ENCODE measurements at regions not wholly inside any gene's neighbourhood (a gene's known extent, or its start where the extent isn't known, plus 50 kb on each side); places are given as distances from the start of the nearest gene placed in this dataset.
"Not testable (repeated sequence)": the region's sequence is repeated elsewhere in the genome, so short reads cannot be mapped to it uniquely, and the experiment has no call there.

DNA sequence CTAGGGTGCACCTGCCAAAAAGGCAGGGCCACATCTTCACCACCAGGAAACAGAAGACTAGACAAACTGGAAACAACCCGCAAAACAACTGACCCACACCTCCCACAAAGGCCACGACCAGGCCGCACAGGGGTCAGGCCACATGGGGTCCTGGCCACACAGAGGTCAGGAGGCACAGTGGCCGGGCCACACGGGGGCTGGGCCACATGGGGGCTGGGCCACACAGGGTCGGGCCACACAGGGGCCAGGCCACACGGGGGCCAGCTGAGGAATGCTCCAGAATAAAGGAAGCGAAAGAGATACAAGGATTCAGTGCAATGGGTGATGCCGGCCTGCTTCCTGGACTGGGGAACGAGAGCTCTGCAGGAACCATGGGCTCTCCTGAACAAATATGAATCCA is 91.6 kb downstream of the OLFM1 start:
- DNase-seq (ENCODE audit: low spot score in 2 of 2): no peak
- intact Hi-C loops (cut with DNase I; ENCODE audit: low total_unique reads): no loop called here
- 69 to 78% methylated on average over 10 of the region's 10 CpGs for WGBS, 2 donors
- TF ChIP-seq, protein P1, sequence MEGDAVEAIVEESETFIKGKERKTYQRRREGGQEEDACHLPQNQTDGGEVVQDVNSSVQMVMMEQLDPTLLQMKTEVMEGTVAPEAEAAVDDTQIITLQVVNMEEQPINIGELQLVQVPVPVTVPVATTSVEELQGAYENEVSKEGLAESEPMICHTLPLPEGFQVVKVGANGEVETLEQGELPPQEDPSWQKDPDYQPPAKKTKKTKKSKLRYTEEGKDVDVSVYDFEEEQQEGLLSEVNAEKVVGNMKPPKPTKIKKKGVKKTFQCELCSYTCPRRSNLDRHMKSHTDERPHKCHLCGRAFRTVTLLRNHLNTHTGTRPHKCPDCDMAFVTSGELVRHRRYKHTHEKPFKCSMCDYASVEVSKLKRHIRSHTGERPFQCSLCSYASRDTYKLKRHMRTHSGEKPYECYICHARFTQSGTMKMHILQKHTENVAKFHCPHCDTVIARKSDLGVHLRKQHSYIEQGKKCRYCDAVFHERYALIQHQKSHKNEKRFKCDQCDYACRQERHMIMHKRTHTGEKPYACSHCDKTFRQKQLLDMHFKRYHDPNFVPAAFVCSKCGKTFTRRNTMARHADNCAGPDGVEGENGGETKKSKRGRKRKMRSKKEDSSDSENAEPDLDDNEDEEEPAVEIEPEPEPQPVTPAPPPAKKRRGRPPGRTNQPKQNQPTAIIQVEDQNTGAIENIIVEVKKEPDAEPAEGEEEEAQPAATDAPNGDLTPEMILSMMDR (IDR thresholded peaks at IDR 0.05): no peak
- TF ChIP-seq POLR2A (IDR thresholded peaks at IDR 0.05): no peak
- no peak overlapping the region for H3K4me3 ChIP-seq (ENCODE audit: low read depth, poor library complexity, severe bottlenecking)

DNA sequence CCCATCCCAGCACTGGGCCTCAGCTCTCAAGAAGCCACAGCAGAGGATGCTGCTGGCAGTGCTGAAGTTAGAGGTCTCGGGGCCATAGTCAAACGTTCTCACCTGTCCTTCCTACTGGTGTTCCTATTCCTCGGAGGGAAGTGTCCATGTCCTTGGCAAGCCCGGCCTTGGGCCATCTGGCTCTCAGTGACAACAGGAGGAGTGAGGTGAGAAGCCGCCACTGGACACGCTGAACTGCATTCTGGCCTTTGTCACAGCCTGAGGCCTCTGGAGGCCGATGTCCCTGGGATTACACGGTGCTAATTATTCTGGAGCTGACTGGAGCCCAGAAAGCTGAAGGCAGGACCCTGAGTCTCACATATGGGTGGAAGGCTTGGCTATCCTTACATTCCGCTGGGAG is 92.5 kb downstream of the OLFM1 start:
- TF ChIP-seq POLR2A (IDR thresholded peaks at IDR 0.05): no peak
- TF ChIP-seq, protein P1 (IDR thresholded peaks at IDR 0.05): no peak
- DNase-seq (ENCODE audit: low spot score in 2 of 2): no peak
- no peak overlapping the region for H3K4me3 ChIP-seq (ENCODE audit: low read depth, poor library complexity, severe bottlenecking)
- intact Hi-C loops (cut with DNase I; ENCODE audit: low total_unique reads): no loop called here
- WGBS, 2 donors: 74 to 80% methylated on average over 9 of the region's 9 CpGs

DNA sequence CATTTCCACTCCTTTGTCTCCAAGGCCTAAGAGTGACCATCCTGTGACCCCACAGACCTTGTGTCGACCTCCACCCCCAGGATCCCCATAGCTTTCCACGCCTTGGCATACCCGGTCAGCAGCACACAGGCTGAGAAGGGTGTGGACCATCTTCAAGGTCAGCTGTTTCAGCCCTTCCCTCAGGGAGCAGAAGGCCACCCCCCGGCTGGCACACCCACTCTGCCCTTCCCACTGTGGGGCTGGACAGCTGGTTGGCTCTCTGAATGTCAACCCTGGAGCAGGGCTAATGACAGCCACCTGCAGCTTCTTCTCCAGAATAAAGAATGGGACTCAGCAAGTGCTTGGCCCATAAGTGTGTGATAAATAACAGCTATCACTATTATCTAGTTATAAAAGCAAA is 93.1 kb downstream of the OLFM1 start:
- no peak for DNase-seq (ENCODE audit: low spot score in 2 of 2)
- H3K4me3 ChIP-seq (ENCODE audit: low read depth, poor library complexity, severe bottlenecking): no peak overlapping the region
- 76 to 81% methylated on average over 4 of the region's 4 CpGs for WGBS, 2 donors
- TF ChIP-seq, protein P1 (IDR thresholded peaks at IDR 0.05): no peak
- no peak for TF ChIP-seq POLR2A (IDR thresholded peaks at IDR 0.05)
- intact Hi-C loops (cut with DNase I; ENCODE audit: low total_unique reads): no loop called here

DNA sequence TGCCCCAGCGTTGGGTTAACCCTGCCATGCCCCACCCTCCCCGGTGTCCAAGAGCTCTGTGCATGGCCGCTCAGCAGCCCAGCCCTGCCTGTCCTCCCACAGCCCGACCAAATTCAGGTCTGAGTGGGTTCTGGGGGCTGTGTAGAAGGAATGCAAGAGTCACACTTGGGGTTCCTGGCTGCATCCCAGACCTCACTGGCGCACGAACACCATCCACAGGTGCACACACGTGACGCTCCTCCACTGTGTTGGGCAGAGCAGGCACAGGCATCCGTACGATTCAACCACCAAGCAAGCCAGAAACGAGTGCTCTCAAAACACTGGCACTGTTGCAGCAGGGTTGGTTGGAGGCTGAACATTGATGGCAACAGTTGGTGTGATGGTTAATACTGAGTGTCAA is 93.9 kb downstream of the OLFM1 start:
- TF ChIP-seq, protein P1 (IDR thresholded peaks at IDR 0.05): no peak
- no peak for TF ChIP-seq POLR2A (IDR thresholded peaks at IDR 0.05)
- intact Hi-C loops (cut with DNase I; ENCODE audit: low total_unique reads): no loop called here
- H3K4me3 ChIP-seq (ENCODE audit: low read depth, poor library complexity, severe bottlenecking): no peak overlapping the region
- 81 to 84% methylated on average over 11 of the region's 11 CpGs for WGBS, 2 donors
- DNase-seq (ENCODE audit: low spot score in 2 of 2): no peak

DNA sequence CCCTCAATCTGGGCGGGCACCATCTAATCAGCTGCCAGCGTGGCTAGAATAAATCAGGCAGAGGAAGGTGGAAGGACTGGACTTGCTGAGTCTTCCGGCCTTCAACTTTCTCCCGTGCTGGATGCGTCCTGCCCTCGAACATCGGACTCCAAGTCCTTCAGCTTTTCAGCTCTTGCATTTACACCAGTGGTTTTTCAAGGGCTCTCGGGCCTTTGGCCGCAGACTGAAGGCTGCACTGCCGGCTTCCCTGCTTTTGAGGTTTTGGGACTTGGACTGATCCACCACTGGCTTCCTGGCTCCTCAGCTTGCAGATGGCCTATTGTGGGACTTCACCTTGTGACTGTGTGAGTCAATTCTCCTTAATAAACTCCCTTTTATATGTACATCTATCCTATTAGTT is 94.4 kb downstream of the OLFM1 start:
- WGBS, 2 donors: 93 to 94% methylated on average over 10 of the region's 10 CpGs
- intact Hi-C loops (cut with DNase I; ENCODE audit: low total_unique reads); DNase-seq (ENCODE audit: low spot score in 2 of 2); H3K4me3 ChIP-seq (ENCODE audit: low read depth, poor library complexity, severe bottlenecking): not testable (repeated sequence)

DNA sequence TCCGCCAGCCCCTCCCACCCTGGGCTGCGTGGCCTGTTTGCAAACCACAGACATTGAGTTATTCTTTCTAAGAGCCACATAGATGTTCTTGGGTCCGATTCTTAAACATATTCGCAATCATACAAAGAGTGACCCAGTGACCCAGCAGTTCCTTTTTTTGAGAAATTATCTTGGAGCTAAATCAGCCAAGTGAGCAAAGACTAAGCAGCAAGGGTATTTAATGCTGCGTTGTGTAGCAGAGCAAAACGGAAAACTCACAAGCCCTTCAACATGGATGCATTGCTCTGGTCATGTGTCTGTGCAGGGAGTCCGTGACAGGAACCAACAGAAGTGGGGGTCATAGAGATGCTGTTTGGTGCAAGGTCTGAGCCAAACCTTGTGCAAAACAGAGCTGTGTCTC is 95.6 kb downstream of the OLFM1 start:
- intact Hi-C loops (cut with DNase I; ENCODE audit: low total_unique reads): no loop called here
- no peak for DNase-seq (ENCODE audit: low spot score in 2 of 2)
- TF ChIP-seq POLR2A (IDR thresholded peaks at IDR 0.05): no peak
- TF ChIP-seq, protein P1 (IDR thresholded peaks at IDR 0.05): no peak
- WGBS, 2 donors: 83 to 90% methylated on average over 7 of the region's 7 CpGs
- H3K4me3 ChIP-seq (ENCODE audit: low read depth, poor library complexity, severe bottlenecking): no peak overlapping the region
